ENCODE measurements at regions not wholly inside any gene's neighbourhood (a gene's known extent, or its start where the extent isn't known, plus 50 kb on each side); places are given as distances from the start of the nearest gene placed in this dataset.

GRCh38 chr2:120401275-120402066 lies 55.5 kb downstream of the INHBB start:
- peaks cover 0 to 5% (median 0%) of the 10 kb centered on the region in 7 donors for H3K9me3 Mint-ChIP-seq
- H3K36me3 Mint-ChIP-seq = peaks cover 0 to 8% of the 10 kb centered on the region in 2 donors
- peaks cover 5 to 37% (median 27%) of the 10 kb centered on the region in 3 donors for H3K27me3 Mint-ChIP-seq
- ATAC-seq (ENCODE audit: low read depth in 2 of 2) (no peak), DNase-seq (no peak)
- peaks cover 0 to 4% (median 0%) of the 10 kb centered on the region in 3 donors for H3K4me1 Mint-ChIP-seq
- no peak overlapping the region for H3K27ac Mint-ChIP-seq
- no peak overlapping the region for H3K4me3 Mint-ChIP-seq

DNA sequence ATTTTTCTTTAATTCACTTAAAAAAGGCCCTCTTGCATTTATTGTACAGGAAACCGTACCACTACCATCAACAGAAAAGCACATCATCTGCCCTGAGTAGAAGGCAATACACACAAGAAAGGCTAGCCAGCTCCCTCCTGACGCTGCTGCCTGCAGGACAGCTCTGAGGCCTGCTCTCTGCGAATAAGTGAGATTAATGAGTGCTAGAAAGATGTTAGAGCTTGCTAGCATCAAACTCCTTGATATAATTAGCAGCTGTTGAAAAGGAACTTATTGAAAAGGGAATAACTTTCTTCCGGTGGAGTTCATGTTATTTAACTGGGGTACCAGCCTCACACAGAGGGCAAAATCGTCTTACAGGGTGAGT lies 56.1 kb downstream of the INHBB start:
- H3K36me3 Mint-ChIP-seq = peaks cover 0 to 8% of the 10 kb centered on the region in 2 donors
- no peak overlapping the region for H3K27ac Mint-ChIP-seq
- no peak overlapping the region for H3K4me3 Mint-ChIP-seq

DNA sequence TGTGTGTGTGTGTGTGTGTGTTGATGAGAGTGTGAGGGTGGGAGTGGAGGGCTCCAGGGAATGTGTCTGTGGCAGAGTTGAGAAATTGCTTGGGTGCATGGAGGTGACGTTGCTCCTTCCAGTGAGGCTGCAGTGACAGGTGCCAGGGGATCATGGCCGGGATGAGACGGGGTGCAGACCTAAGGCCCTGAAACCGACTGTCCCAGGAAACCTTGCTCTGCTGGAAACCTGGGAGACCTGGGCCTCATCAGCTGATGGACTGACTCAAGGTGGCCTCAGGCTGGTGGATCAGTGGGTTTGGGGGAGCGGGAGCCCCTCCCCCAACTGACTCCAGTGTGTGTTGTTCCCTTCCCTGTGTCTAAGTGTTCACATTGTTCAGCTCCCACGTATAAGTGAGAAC lies 56.6 kb downstream of the INHBB start:
- no peak overlapping the region for H3K4me3 Mint-ChIP-seq

More for the DNA sequence above, 56.1 kb downstream of the INHBB start:
- Mint-ChIP-seq H3K9me3 (peaks cover 0 to 5% (median 2%) of the 10 kb centered on the region in 7 donors), H3K27me3 (peaks cover 5 to 37% (median 30%) of the 10 kb centered on the region in 3 donors), H3K4me1 (peaks cover 0 to 4% (median 0%) of the 10 kb centered on the region in 3 donors)
- ATAC-seq (ENCODE audit: low read depth in 2 of 2) (no peak), DNase-seq (no peak)

GRCh38 chr2:120403261-120403660 lies 57.3 kb downstream of the INHBB start:
- no peak for DNase-seq
- Mint-ChIP-seq H3K27ac (no peak overlapping the region), H3K4me1 (peaks cover 0 to under 1% (median 0%) of the 10 kb centered on the region in 3 donors), H3K27me3 (peaks cover 5 to 32% (median 27%) of the 10 kb centered on the region in 3 donors), H3K4me3 (no peak overlapping the region), H3K36me3 (peaks cover 0 to 8% of the 10 kb centered on the region in 2 donors), H3K9me3 (peaks cover 3 to 12% (median 5%) of the 10 kb centered on the region in 7 donors)
- no peak for ATAC-seq (ENCODE audit: low read depth in 2 of 2)

More for the DNA sequence above, 56.6 kb downstream of the INHBB start:
- H3K36me3 Mint-ChIP-seq = peaks cover 0 to 8% of the 10 kb centered on the region in 2 donors
- no peak for DNase-seq
- ATAC-seq (ENCODE audit: low read depth in 2 of 2) = no peak
- H3K27me3 Mint-ChIP-seq = peaks cover 5 to 37% (median 30%) of the 10 kb centered on the region in 3 donors
- H3K9me3 Mint-ChIP-seq = peaks cover 1 to 6% (median 4%) of the 10 kb centered on the region in 7 donors
- no peak overlapping the region for H3K27ac Mint-ChIP-seq
- peaks cover 0 to 4% (median 0%) of the 10 kb centered on the region in 3 donors for H3K4me1 Mint-ChIP-seq

GRCh38 chr2:120403676-120404075 lies 57.7 kb downstream of the INHBB start:
- Mint-ChIP-seq H3K9me3 (peaks cover 3 to 16% (median 5%) of the 10 kb centered on the region in 7 donors), H3K36me3 (peaks cover 0 to 8% of the 10 kb centered on the region in 2 donors), H3K4me1 (no peaks in the 10 kb centered on the region), H3K27me3 (peaks cover 5 to 31% (median 23%) of the 10 kb centered on the region in 3 donors), H3K4me3 (no peak overlapping the region), H3K27ac (no peak overlapping the region)
- DNase-seq (no peak), ATAC-seq (ENCODE audit: low read depth in 2 of 2) (no peak)

DNA sequence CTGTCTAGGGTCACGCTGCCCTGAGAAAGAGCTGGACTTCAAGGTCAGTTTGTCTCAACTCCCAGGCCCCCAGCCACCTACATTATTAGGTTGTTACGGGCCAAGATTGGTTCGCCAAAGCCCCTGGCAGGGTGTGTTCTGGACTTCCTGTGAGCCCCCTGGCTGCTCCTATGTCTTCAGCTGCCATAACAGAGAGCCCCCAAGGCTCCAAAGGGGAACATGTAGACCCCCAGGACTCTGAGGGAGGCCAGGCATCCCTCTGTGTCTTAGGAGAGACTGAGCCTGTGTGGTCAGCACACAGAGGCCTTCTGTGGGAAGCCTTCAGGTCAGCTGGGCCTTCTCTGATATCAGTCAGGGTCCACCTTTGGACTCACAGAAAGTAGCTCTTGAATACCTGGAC lies 58.3 kb downstream of the INHBB start:
- no peak for DNase-seq
- peaks cover 5 to 31% (median 21%) of the 10 kb centered on the region in 3 donors for H3K27me3 Mint-ChIP-seq
- H3K9me3 Mint-ChIP-seq = peaks cover 3 to 22% (median 11%) of the 10 kb centered on the region in 7 donors
- H3K27ac Mint-ChIP-seq = no peak overlapping the region
- no peak for ATAC-seq (ENCODE audit: low read depth in 2 of 2)
- no peak overlapping the region for H3K4me3 Mint-ChIP-seq
- no peaks in the 10 kb centered on the region for H3K4me1 Mint-ChIP-seq
- H3K36me3 Mint-ChIP-seq = peaks cover 0 to 8% of the 10 kb centered on the region in 2 donors

GRCh38 chr2:120404941-120405758 lies 59.2 kb downstream of the INHBB start:
- H3K27ac Mint-ChIP-seq = no peak overlapping the region
- peaks cover 0 to 8% of the 10 kb centered on the region in 2 donors for H3K36me3 Mint-ChIP-seq
- H3K27me3 Mint-ChIP-seq = peaks cover 5 to 26% (median 14%) of the 10 kb centered on the region in 3 donors
- no peak for ATAC-seq (ENCODE audit: low read depth in 2 of 2)
- peaks cover 5 to 28% (median 14%) of the 10 kb centered on the region in 7 donors for H3K9me3 Mint-ChIP-seq
- H3K4me1 Mint-ChIP-seq = no peaks in the 10 kb centered on the region
- DNase-seq = no peak
- no peak overlapping the region for H3K4me3 Mint-ChIP-seq

DNA sequence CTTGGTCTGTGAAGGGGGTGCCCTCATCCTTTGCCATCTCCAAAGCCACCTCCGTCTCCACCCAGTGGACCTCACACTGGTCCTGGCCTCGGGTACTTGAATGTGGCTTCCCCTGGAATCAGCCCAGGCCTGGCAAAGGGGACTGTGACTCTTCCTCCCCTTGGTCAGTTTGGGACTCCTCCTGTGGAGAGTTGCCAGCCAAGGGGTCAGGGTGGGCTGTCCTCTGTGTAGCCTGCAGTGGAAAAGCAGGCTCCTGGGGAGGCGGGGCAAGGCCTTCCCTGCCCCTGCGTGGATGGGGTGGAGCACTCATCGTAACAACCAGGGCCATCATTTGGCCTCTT lies 59.8 kb downstream of the INHBB start:
- Mint-ChIP-seq H3K36me3 (peaks cover 0 to 8% of the 10 kb centered on the region in 2 donors), H3K4me1 (no peaks in the 10 kb centered on the region), H3K4me3 (no peak overlapping the region), H3K9me3 (peaks cover 5 to 34% (median 15%) of the 10 kb centered on the region in 7 donors), H3K27me3 (peaks cover 5 to 20% (median 14%) of the 10 kb centered on the region in 3 donors), H3K27ac (no peak overlapping the region)
- ATAC-seq (ENCODE audit: low read depth in 2 of 2) (no peak), DNase-seq (no peak)

DNA sequence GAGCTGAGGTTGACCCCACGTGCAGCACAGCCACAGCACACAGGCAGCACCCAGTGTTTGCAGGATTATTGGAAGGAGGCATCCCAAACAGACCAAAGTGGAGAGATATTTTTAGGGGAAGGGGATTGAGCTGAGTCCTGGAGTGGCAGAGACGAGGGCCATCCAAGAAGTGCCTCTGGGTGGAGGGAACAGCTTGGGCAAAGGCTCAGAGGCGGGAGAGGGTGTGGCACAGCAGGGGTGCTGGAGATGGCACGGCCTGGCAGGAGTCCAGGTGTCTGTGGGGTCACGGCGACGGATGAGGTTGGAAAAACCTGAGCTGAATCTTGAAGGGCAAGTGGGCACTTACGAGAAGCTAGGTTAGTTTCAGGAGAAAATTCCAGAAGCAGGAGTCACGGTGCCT lies 60.6 kb downstream of the INHBB start:
- Mint-ChIP-seq H3K27me3 (peaks cover 5 to 14% (median 13%) of the 10 kb centered on the region in 3 donors), H3K36me3 (peaks cover 0 to 8% of the 10 kb centered on the region in 2 donors), H3K27ac (no peak overlapping the region), H3K4me1 (no peaks in the 10 kb centered on the region), H3K9me3 (peaks cover 5 to 42% (median 21%) of the 10 kb centered on the region in 7 donors), H3K4me3 (no peak overlapping the region)
- DNase-seq = no peak
- ATAC-seq (ENCODE audit: low read depth in 2 of 2) = no peak

- DNase-seq (no peak), ATAC-seq (ENCODE audit: low read depth in 2 of 2) (no peak)
- Mint-ChIP-seq H3K36me3 (no peaks in the 10 kb centered on the region), H3K27me3 (peaks cover 14 to 19% (median 15%) of the 10 kb centered on the region in 3 donors), H3K27ac (no peak overlapping the region), H3K9me3 (peaks cover 0 to 53% (median 32%) of the 10 kb centered on the region in 7 donors), H3K4me1 (no peaks in the 10 kb centered on the region), H3K4me3 (no peak overlapping the region)
These were observed 64.6 kb downstream of the INHBB start for GRCh38 chr2:120410487-120410886.

GRCh38 chr2:120415060-120415459 lies 69.1 kb downstream of the INHBB start:
- DNase-seq (no peak), ATAC-seq (ENCODE audit: low read depth in 2 of 2) (no peak)
- Mint-ChIP-seq H3K27me3 (peaks cover 15 to 34% (median 19%) of the 10 kb centered on the region in 3 donors), H3K36me3 (no peaks in the 10 kb centered on the region), H3K4me3 (no peak overlapping the region), H3K9me3 (peaks cover 4 to 26% (median 17%) of the 10 kb centered on the region in 7 donors), H3K27ac (no peak overlapping the region), H3K4me1 (no peaks in the 10 kb centered on the region)

DNA sequence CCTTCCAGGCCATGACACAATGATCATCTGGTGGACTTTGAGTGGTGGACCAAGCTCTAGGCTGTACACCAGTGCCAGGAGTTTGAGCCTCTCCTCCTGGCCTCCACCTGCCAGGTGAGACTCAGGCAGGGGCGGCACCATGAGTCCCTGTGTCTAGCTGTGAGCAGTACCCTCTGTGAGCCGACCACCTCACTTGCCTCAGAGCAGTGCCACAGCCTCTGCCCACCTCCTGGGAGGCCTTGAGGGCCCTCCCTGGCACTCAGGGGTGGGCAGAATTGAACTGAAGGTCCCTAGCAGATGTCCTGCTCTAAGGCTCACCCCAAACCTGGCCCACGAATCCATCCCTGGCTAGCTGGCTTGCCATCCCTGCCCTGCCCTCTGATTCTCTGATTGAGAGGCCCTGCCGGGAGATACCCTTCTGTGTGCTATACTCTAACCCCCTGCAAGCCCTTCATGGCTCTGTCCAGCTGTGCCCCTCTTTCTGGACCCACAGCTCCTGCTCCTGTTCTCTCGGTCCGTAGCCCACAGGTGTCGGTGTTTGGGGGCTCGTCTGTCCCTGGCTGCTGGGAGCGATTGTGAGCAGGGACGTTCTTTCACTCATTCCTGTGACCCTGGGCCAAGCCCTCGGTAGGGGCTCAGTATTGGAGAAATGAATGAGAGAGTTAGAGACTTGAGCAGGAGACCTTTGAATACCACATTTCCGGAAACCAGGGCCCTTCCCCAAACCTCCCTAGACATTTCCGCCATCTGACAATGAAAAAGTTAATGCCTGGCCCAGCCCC lies 70.0 kb downstream of the INHBB start:
- Mint-ChIP-seq H3K4me3 (no peak overlapping the region), H3K4me1 (no peaks in the 10 kb centered on the region), H3K36me3 (no peaks in the 10 kb centered on the region), H3K27ac (no peak overlapping the region), H3K27me3 (peaks cover 15 to 38% (median 26%) of the 10 kb centered on the region in 3 donors), H3K9me3 (peaks cover 4 to 18% (median 16%) of the 10 kb centered on the region in 7 donors)
- DNase-seq (no peak), ATAC-seq (ENCODE audit: low read depth in 2 of 2) (no peak)
